Left ventricle myocardium superior (tissue), 1 donor: ENCODE measurements at regions not wholly inside any gene's neighbourhood (a gene's known extent, or its start where the extent isn't known, plus 50 kb on each side); places are given as distances from the start of the nearest gene placed in this dataset.
"Not testable (repeated sequence)": the region's sequence is repeated elsewhere in the genome, so short reads cannot be mapped to it uniquely, and the experiment has no call there.

ENCODE experiments used
- ATAC-seq: fragments of 200-7000 bp; cut with Tn5 transposase; one replicate; pipeline ENCODE4 v1.9.1; 2020; ENCODE audit warnings: mild to moderate bottlenecking, moderate library complexity
- DNase-seq: peaks from one replicate; pipeline ENCODE4 v3.0.0-alpha.2; 2020
- intact Hi-C: fragments of 100-400 bp; cut with micrococcal nuclease; formaldehyde crosslinking; loops from one replicate; pipeline ENCODE4 v1.11.0; 2022
- donor health status: DM: no; HTN: yes; CAD: no; lungs with severe emphysema.

- ATAC-seq (no peak), DNase-seq (no peak)
- intact Hi-C loops: no loop called here
Observed at GRCh38 chr12:89289720-89290119, 62.6 kb downstream of the DUSP6 start.

GRCh38 chr12:89288959-89289358 is 63.3 kb downstream of the DUSP6 start:
- ATAC-seq (no peak), DNase-seq (no peak)
- intact Hi-C loops: no loop called here

- ATAC-seq: no peak
- intact Hi-C loops: no loop called here
- DNase-seq: no peak
Observed at GRCh38 chr12:89286501-89286900, 65.8 kb downstream of the DUSP6 start.

- intact Hi-C loops: no loop called here
- DNase-seq: no peak
- ATAC-seq: no peak
Observed at GRCh38 chr12:89281539-89281867, 70.8 kb downstream of the DUSP6 start.

GRCh38 chr12:89280833-89281538 is 71.3 kb downstream of the DUSP6 start:
- DNase-seq: peak; percentile 44
- ATAC-seq: peak; percentile 89
- intact Hi-C loops: no loop called here

- DNase-seq: no peak
- intact Hi-C loops: no loop called here
- ATAC-seq: no peak
Observed at GRCh38 chr12:89279499-89279898, 72.8 kb downstream of the DUSP6 start.

GRCh38 chr12:89278862-89279261 is 73.4 kb downstream of the DUSP6 start:
- intact Hi-C loops: no loop called here
- ATAC-seq: no peak
- DNase-seq: no peak

GRCh38 chr12:89278169-89278568 is 74.1 kb downstream of the DUSP6 start:
- intact Hi-C loops: no loop called here
- DNase-seq (no peak), ATAC-seq (no peak)

- peak; percentile 36 for DNase-seq
- peak; percentile 82 for ATAC-seq
- intact Hi-C loops: no loop called here
Observed at GRCh38 chr12:89276860-89277259, 75.4 kb downstream of the DUSP6 start.

GRCh38 chr12:89273525-89273924 is 78.8 kb downstream of the DUSP6 start:
- no peak for ATAC-seq
- intact Hi-C loops: no loop called here
- DNase-seq: no peak

GRCh38 chr12:89270548-89270947 is 81.8 kb downstream of the DUSP6 start:
- intact Hi-C loops: no loop called here
- DNase-seq (no peak), ATAC-seq (no peak)

- intact Hi-C loops: no loop called here
- ATAC-seq (no peak), DNase-seq (no peak)
Observed at GRCh38 chr12:89269174-89269573, 83.1 kb downstream of the DUSP6 start.

- intact Hi-C loops: no loop called here
- no peak for DNase-seq
- no peak for ATAC-seq
Observed at GRCh38 chr12:89267404-89267803, 84.9 kb downstream of the DUSP6 start.

GRCh38 chr12:89266574-89267188 is 85.6 kb downstream of the DUSP6 start:
- ATAC-seq, intact Hi-C loops, DNase-seq: not testable (repeated sequence)

GRCh38 chr12:89264837-89265236 is 87.5 kb downstream of the DUSP6 start:
- no peak for DNase-seq
- ATAC-seq: no peak
- intact Hi-C loops: no loop called here

- intact Hi-C loops: no loop called here
Observed at GRCh38 chr12:89263900-89264299, 88.4 kb downstream of the DUSP6 start.

GRCh38 chr12:89262855-89263552 is 89.3 kb downstream of the DUSP6 start:
- DNase-seq: no peak
- intact Hi-C loops: no loop called here
- no peak for ATAC-seq

More at GRCh38 chr12:89263900-89264299, 88.4 kb downstream of the DUSP6 start:
- DNase-seq (no peak), ATAC-seq (no peak)

GRCh38 chr12:89261982-89262381 is 90.3 kb downstream of the DUSP6 start:
- intact Hi-C loops: no loop called here
- no peak for ATAC-seq
- DNase-seq: no peak

GRCh38 chr12:89260841-89261637 is 91.3 kb downstream of the DUSP6 start:
- DNase-seq (no peak), ATAC-seq (no peak)
- intact Hi-C loops: no loop called here

- ATAC-seq (no peak), DNase-seq (no peak)
- intact Hi-C loops: no loop called here
Observed at GRCh38 chr12:89259821-89260220, 92.5 kb downstream of the DUSP6 start.
